HEK293 (cell line): ENCODE measurements at regions not wholly inside any gene's neighbourhood (a gene's known extent, or its start where the extent isn't known, plus 50 kb on each side); places are given as distances from the start of the nearest gene placed in this dataset.

Source experiments
- CTCF ChIA-PET: fragments of 350-600 bp; formaldehyde crosslinking; extraction: SDS; loops from one replicate; lab custom pipeline; 2021; ENCODE audit warnings: antibody characterized with exemption; lab: Yijun Ruan, JAX
- POLR2A ChIA-PET: fragments of 300-600 bp; formaldehyde crosslinking; extraction: SDS; loops from one replicate; lab custom pipeline; 2020; ENCODE audit warnings: antibody characterized with exemption, inconsistent platforms; lab: Yijun Ruan, JAX
- H3K27ac ChIP-seq: fragments of 200-500 bp; sonication (Bioruptor generic); 2 replicates; pipeline ENCODE4 v1.5.1; 2014; ENCODE audit warnings: low read depth, low read length, control low read depth, inconsistent platforms; ENCODE audit errors: extremely low read depth
- H3K36me3 ChIP-seq, 2 experiments: fragments of 200-500 bp in 1 of 2; sonication (Bioruptor generic) in 1 of 2; 1 replicate in 1 of 2; 2 replicates in 1 of 2; pipeline ENCODE4 v1.5.1; 2014 to 2017; ENCODE audit warnings: inconsistent platforms in 2 of 2, low read length in 2 of 2; ENCODE audit not compliant: control insufficient read depth in 2 of 2, insufficient read depth in 1 of 2
- H3K4me1 ChIP-seq: fragments of 200-500 bp; sonication (Bioruptor generic); 2 replicates; pipeline ENCODE4 v1.5.1; 2014; ENCODE audit warnings: mild to moderate bottlenecking, low read length, inconsistent platforms; ENCODE audit not compliant: control insufficient read depth, insufficient read depth
- H3K4me3 ChIP-seq: 2 replicates; pipeline ENCODE4 v1.5.1; 2011; ENCODE audit warnings: low read depth, mild to moderate bottlenecking, control low read depth, low read length, moderate library complexity
- H3K9me3 ChIP-seq: fragments of 200-500 bp; sonication (Bioruptor generic); 2 replicates; pipeline ENCODE4 v1.5.1; 2014; ENCODE audit warnings: low read depth, low read length, inconsistent platforms; ENCODE audit not compliant: control insufficient read depth, insufficient read depth
- KLF10 ChIP-seq: fragments of 450-650 bp; IDR thresholded peaks from 2 replicates; pipeline ENCODE4 v1.5.1; 2018; ENCODE audit warnings: missing biosample characterization, mild to moderate bottlenecking, missing genetic modification characterization
- SP2 ChIP-seq: fragments of 450-650 bp; formaldehyde crosslinking; IDR thresholded peaks from 2 replicates; pipeline ENCODE4 v1.5.1; 2016; ENCODE audit warnings: missing biosample characterization, missing genetic modification characterization
- SP3 ChIP-seq: fragments of 450-650 bp; formaldehyde crosslinking; IDR thresholded peaks from 2 replicates; pipeline ENCODE4 v1.5.1; 2016; ENCODE audit warnings: missing biosample characterization, missing genetic modification characterization
- ZBTB21 ChIP-seq: fragments of 450-650 bp; formaldehyde crosslinking; IDR thresholded peaks from 2 replicates; pipeline ENCODE4 v1.5.1; 2017; ENCODE audit warnings: missing biosample characterization, missing genetic modification characterization
- ZNF19 ChIP-seq: fragments of 450-650 bp; formaldehyde crosslinking; IDR thresholded peaks from 2 replicates; pipeline ENCODE4; 2016; ENCODE audit warnings: missing biosample characterization, missing genetic modification characterization, low read depth
- ZNF223 ChIP-seq: fragments of 450-650 bp; formaldehyde crosslinking; IDR thresholded peaks from 2 replicates; pipeline ENCODE4 v1.5.1; 2016; ENCODE audit warnings: missing biosample characterization, missing genetic modification characterization
- ZNF266 ChIP-seq: fragments of 450-650 bp; formaldehyde crosslinking; IDR thresholded peaks from 2 replicates; pipeline ENCODE4 v1.5.1; 2016; ENCODE audit warnings: missing biosample characterization, missing genetic modification characterization, low read depth
- ZNF292 ChIP-seq: fragments of 450-650 bp; formaldehyde crosslinking; IDR thresholded peaks from 2 replicates; pipeline ENCODE4 v1.5.1; 2016; ENCODE audit warnings: low read depth, missing biosample characterization, missing genetic modification characterization, borderline replicate concordance
- ZNF510 ChIP-seq: fragments of 450-650 bp; formaldehyde crosslinking; IDR thresholded peaks from 2 replicates; pipeline ENCODE4 v1.5.1; 2018; ENCODE audit warnings: mild to moderate bottlenecking, missing genetic modification characterization, missing biosample characterization; ENCODE audit not compliant: insufficient replicate concordance
- ZNF555 ChIP-seq: fragments of 450-650 bp; formaldehyde crosslinking; conservative IDR thresholded peaks from 2 replicates; pipeline ENCODE4 v1.5.1; 2017; ENCODE audit warnings: missing biosample characterization, mild to moderate bottlenecking, missing genetic modification characterization, inconsistent platforms
- ZNF626 ChIP-seq: fragments of 450-650 bp; sonication (Bioruptor Pico); formaldehyde crosslinking; IDR thresholded peaks from 2 replicates; pipeline ENCODE4 v1.5.1; 2018; ENCODE audit warnings: missing biosample characterization, missing genetic modification characterization, inconsistent platforms
- ZNF654 ChIP-seq: fragments of 450-650 bp; formaldehyde crosslinking; IDR thresholded peaks from 2 replicates; pipeline ENCODE4 v1.5.1; 2016; ENCODE audit warnings: low read depth, missing biosample characterization, missing genetic modification characterization
- ZNF664 ChIP-seq: fragments of 450-650 bp; formaldehyde crosslinking; IDR thresholded peaks from 2 replicates; pipeline ENCODE4 v1.5.1; 2016; ENCODE audit warnings: missing biosample characterization, missing genetic modification characterization
- ZNF707 ChIP-seq: fragments of 450-650 bp; formaldehyde crosslinking; IDR thresholded peaks from 2 replicates; pipeline ENCODE4 v1.5.1; 2016; ENCODE audit warnings: missing biosample characterization, missing genetic modification characterization
- ZNF777 ChIP-seq: fragments of 450-650 bp; formaldehyde crosslinking; IDR thresholded peaks from 2 replicates; pipeline ENCODE4 v1.5.1; 2017; ENCODE audit warnings: missing biosample characterization, missing genetic modification characterization, borderline replicate concordance
- ZNF830 ChIP-seq: fragments of 450-650 bp; IDR thresholded peaks from 2 replicates; pipeline ENCODE4 v1.5.0; 2018; ENCODE audit warnings: missing biosample characterization, missing genetic modification characterization, low read depth, mild to moderate bottlenecking, moderate library complexity
- ZNF837 ChIP-seq: fragments of 450-650 bp; formaldehyde crosslinking; IDR thresholded peaks from 2 replicates; pipeline ENCODE4 v1.5.1; 2016; ENCODE audit warnings: missing biosample characterization, missing genetic modification characterization
- TF ChIP-seq, protein P1 (sequence below): fragments of 450-650 bp; formaldehyde crosslinking; conservative IDR thresholded peaks from 2 replicates; pipeline ENCODE4 v1.5.1; 2016; ENCODE audit warnings: low read depth, missing biosample characterization, missing genetic modification characterization
- TF ChIP-seq, protein P2 (sequence below): fragments of 450-650 bp; formaldehyde crosslinking; IDR thresholded peaks from 2 replicates; pipeline ENCODE4 v1.5.1; 2016; ENCODE audit warnings: missing biosample characterization, missing genetic modification characterization
- TF ChIP-seq, protein P3 (sequence below): fragments of 450-650 bp; formaldehyde crosslinking; IDR thresholded peaks from 2 replicates; pipeline ENCODE4 v1.5.1; 2016; ENCODE audit warnings: missing biosample characterization, missing genetic modification characterization, low read depth
- TF ChIP-seq, protein P4 (sequence below): fragments of 450-650 bp; formaldehyde crosslinking; IDR thresholded peaks from 2 replicates; pipeline ENCODE4 v1.5.1; 2016; ENCODE audit warnings: missing biosample characterization, missing genetic modification characterization, borderline replicate concordance
- TF ChIP-seq, protein P5 (sequence below): fragments of 450-650 bp; formaldehyde crosslinking; IDR thresholded peaks from 2 replicates; pipeline ENCODE4 v1.5.1; 2016; ENCODE audit warnings: missing biosample characterization, missing genetic modification characterization, borderline replicate concordance

DNA sequence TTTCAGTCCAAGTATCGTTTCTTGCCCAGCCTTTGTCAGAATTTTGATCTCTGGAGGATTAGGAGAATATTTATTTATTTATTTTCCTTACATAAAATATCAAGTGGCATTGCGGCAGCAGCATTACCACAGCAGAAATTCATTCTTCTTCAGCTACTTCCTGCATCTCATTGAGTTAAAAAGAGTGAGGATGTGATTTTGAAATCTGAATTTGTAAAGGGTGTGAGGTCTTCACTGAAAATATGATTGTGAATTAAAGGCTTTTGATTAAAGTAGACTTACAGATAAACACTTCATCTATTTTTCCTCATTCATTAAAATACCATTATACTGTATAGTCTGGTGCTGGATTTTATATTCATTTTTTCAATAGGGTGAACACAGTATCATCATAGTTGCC, 328.4 kb downstream of the PRL start (continued):
- no peak for TF ChIP-seq ZNF19 (tag by site-specific recombination)
- no peak for TF ChIP-seq SP3
- TF ChIP-seq ZNF292 = no peak
- no peak for TF ChIP-seq SP2
- no peak for TF ChIP-seq ZNF830
- TF ChIP-seq, protein P1, sequence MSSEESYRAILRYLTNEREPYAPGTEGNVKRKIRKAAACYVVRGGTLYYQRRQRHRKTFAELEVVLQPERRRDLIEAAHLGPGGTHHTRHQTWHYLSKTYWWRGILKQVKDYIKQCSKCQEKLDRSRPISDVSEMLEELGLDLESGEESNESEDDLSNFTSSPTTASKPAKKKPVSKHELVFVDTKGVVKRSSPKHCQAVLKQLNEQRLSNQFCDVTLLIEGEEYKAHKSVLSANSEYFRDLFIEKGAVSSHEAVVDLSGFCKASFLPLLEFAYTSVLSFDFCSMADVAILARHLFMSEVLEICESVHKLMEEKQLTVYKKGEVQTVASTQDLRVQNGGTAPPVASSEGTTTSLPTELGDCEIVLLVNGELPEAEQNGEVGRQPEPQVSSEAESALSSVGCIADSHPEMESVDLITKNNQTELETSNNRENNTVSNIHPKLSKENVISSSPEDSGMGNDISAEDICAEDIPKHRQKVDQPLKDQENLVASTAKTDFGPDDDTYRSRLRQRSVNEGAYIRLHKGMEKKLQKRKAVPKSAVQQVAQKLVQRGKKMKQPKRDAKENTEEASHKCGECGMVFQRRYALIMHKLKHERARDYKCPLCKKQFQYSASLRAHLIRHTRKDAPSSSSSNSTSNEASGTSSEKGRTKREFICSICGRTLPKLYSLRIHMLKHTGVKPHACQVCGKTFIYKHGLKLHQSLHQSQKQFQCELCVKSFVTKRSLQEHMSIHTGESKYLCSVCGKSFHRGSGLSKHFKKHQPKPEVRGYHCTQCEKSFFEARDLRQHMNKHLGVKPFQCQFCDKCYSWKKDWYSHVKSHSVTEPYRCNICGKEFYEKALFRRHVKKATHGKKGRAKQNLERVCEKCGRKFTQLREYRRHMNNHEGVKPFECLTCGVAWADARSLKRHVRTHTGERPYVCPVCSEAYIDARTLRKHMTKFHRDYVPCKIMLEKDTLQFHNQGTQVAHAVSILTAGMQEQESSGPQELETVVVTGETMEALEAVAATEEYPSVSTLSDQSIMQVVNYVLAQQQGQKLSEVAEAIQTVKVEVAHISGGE (tag by site-specific recombination) = no peak
- TF ChIP-seq ZNF777 (tag by site-specific recombination) = no peak
- no peak for TF ChIP-seq ZBTB21 (tag by site-specific recombination)
- no peak for TF ChIP-seq ZNF266

DNA sequence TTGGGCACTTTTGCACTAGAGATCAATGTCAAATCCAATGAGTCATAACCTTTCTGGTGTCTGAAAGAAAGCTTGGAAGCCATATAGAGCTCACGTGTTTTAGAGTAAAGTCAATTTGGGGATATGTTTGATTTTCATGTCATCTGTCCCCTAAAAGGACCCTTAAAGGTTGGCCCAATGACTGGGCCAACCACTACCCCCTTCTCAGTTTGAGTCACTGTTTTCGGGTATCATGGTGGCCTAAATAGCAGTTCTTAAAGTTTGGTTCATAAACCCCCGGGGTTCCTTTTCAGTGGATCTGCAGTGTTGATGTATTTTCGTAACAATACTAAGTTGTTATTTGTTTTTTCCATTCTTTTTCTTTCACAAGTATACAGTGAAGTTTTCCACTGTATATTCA, 327.6 kb downstream of the PRL start:
- no peak overlapping the region for H3K27ac ChIP-seq
- no peaks in the 10 kb centered on the region for H3K36me3 ChIP-seq
- H3K4me3 ChIP-seq = no peak overlapping the region
- ChIA-PET POLR2A (no interaction called here), CTCF (interaction anchor here (1.7 kb wide), 1 partner anchor 373 kb away, joined by 3 read pairs; no protein-coding TSS in a partner anchor)
- H3K4me1 ChIP-seq = peaks cover 17% of the 10 kb centered on the region
- no peaks in the 10 kb centered on the region for H3K9me3 ChIP-seq
- TF ChIP-seq, protein P1 (tag by site-specific recombination) = no peak
- no peak for TF ChIP-seq ZNF654 (tag by site-specific recombination)
- TF ChIP-seq, protein P2, sequence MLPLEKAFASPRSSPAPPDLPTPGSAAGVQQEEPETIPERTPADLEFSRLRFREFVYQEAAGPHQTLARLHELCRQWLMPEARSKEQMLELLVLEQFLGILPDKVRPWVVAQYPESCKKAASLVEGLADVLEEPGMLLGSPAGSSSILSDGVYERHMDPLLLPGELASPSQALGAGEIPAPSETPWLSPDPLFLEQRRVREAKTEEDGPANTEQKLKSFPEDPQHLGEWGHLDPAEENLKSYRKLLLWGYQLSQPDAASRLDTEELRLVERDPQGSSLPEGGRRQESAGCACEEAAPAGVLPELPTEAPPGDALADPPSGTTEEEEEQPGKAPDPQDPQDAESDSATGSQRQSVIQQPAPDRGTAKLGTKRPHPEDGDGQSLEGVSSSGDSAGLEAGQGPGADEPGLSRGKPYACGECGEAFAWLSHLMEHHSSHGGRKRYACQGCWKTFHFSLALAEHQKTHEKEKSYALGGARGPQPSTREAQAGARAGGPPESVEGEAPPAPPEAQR (tag by site-specific recombination) = no peak
- no peak for TF ChIP-seq ZNF555 (tag by site-specific recombination)
- TF ChIP-seq, protein P3, sequence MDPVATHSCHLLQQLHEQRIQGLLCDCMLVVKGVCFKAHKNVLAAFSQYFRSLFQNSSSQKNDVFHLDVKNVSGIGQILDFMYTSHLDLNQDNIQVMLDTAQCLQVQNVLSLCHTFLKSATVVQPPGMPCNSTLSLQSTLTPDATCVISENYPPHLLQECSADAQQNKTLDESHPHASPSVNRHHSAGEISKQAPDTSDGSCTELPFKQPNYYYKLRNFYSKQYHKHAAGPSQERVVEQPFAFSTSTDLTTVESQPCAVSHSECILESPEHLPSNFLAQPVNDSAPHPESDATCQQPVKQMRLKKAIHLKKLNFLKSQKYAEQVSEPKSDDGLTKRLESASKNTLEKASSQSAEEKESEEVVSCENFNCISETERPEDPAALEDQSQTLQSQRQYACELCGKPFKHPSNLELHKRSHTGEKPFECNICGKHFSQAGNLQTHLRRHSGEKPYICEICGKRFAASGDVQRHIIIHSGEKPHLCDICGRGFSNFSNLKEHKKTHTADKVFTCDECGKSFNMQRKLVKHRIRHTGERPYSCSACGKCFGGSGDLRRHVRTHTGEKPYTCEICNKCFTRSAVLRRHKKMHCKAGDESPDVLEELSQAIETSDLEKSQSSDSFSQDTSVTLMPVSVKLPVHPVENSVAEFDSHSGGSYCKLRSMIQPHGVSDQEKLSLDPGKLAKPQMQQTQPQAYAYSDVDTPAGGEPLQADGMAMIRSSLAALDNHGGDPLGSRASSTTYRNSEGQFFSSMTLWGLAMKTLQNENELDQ (tag by site-specific recombination) = no peak
- no peak for TF ChIP-seq ZNF223
- TF ChIP-seq, protein P4, sequence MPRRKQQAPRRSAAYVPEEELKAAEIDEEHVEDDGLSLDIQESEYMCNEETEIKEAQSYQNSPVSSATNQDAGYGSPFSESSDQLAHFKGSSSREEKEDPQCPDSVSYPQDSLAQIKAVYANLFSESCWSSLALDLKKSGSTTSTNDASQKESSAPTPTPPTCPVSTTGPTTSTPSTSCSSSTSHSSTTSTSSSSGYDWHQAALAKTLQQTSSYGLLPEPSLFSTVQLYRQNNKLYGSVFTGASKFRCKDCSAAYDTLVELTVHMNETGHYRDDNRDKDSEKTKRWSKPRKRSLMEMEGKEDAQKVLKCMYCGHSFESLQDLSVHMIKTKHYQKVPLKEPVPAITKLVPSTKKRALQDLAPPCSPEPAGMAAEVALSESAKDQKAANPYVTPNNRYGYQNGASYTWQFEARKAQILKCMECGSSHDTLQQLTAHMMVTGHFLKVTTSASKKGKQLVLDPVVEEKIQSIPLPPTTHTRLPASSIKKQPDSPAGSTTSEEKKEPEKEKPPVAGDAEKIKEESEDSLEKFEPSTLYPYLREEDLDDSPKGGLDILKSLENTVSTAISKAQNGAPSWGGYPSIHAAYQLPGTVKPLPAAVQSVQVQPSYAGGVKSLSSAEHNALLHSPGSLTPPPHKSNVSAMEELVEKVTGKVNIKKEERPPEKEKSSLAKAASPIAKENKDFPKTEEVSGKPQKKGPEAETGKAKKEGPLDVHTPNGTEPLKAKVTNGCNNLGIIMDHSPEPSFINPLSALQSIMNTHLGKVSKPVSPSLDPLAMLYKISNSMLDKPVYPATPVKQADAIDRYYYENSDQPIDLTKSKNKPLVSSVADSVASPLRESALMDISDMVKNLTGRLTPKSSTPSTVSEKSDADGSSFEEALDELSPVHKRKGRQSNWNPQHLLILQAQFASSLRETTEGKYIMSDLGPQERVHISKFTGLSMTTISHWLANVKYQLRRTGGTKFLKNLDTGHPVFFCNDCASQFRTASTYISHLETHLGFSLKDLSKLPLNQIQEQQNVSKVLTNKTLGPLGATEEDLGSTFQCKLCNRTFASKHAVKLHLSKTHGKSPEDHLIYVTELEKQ (tag by site-specific recombination) = no peak
- TF ChIP-seq ZNF664 (tag by site-specific recombination) = no peak
- TF ChIP-seq ZNF707 (tag by site-specific recombination) = no peak
- TF ChIP-seq ZNF837 = no peak
- no peak for TF ChIP-seq KLF10
- TF ChIP-seq, protein P5, sequence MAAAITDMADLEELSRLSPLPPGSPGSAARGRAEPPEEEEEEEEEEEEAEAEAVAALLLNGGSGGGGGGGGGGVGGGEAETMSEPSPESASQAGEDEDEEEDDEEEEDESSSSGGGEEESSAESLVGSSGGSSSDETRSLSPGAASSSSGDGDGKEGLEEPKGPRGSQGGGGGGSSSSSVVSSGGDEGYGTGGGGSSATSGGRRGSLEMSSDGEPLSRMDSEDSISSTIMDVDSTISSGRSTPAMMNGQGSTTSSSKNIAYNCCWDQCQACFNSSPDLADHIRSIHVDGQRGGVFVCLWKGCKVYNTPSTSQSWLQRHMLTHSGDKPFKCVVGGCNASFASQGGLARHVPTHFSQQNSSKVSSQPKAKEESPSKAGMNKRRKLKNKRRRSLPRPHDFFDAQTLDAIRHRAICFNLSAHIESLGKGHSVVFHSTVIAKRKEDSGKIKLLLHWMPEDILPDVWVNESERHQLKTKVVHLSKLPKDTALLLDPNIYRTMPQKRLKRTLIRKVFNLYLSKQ (tag by site-specific recombination) = no peak
- no peak for TF ChIP-seq ZNF626 (tag by site-specific recombination)
- TF ChIP-seq ZNF510 = no peak
